GM15510 (cell line): ENCODE measurements at regions not wholly inside any gene's neighbourhood (a gene's known extent, or its start where the extent isn't known, plus 50 kb on each side); places are given as distances from the start of the nearest gene placed in this dataset.

ENCODE experiments used
- POLR2A ChIP-seq: IDR thresholded peaks from 3 replicates; pipeline ENCODE4 v1.6.1; 2011; ENCODE audit warnings: borderline replicate concordance; ENCODE audit not compliant: insufficient read length; ENCODE audit errors: extremely low read depth

DNA sequence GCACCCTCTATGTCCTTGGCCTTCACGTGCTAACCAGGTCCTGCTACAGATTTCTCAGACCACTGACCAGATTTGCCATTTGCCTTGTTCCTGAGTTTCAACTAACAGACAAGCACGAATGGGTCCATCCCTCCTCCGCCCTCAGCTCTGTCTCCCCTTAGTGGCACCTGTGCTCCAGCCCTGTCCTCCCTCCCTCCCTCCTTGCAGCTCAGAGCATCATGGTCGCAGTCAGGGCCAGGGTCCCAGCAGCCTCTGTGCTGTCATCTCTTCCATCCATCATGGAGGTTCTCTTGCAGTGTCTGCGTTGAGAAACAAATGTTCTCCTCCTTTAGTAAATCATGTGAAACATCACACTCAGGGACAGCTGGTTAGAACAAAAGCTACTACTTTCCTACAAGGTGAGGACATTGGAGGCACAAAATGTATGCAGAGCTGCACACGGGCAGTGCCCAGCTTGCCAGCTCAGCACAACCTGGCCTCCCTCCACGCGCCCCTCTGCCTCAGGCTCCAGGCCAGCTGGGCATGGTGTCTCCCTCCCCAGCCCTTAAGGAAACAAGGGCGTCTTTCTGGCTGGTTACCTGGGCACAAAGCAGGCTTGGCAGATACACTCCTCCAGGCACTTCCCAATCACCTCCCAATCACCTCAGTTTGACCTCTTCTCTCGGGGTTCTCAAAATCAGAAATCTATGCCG, 79.5 kb upstream of the ATP6AP2 start:
- TF ChIP-seq POLR2A, result no peak

DNA sequence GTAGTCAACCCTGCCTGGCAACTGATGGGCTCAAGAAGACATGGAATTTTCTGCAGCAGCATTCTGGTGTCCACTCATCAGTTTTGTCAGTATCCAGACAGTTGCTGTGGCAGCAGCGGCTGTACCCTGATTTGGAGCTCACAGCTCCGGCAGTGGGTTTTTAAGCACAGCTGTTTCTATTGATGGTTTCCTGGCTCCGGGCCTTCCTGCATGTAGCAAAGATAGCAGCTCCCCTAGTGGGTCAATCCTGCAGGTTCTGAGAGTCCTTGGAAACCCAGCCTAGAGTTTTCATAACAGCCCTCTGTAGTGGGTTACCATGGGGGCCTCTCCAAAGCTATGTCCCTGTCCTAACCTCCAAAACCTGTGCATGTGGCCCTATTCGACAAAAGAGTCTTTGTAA, 84.0 kb upstream of the ATP6AP2 start:
- TF ChIP-seq POLR2A, result no peak

GRCh38 chrX:40495659-40496058, 85.1 kb upstream of the ATP6AP2 start:
- no peak for TF ChIP-seq POLR2A

DNA sequence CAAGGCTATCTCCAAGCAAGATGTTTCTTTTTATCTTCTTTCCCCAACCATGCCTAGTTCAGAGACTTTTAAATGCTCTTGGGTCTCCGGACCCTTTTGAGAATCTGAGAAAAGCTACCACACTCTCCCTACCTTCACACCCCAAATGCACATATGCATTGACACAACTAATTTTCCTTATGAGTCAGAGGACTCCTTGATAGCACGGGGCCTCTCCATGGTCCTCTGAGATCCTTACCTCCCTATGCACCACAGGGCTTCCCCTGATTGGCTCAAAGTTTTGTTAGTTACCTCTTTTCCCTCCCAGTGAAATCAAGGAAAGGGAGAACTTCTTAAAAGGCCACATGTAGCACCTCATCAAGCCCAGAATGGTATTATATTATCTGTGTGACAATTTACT, 86.8 kb upstream of the ATP6AP2 start:
- TF ChIP-seq POLR2A, result no peak

GRCh38 chrX:40488296-40488695, 92.5 kb upstream of the ATP6AP2 start:
- no peak for TF ChIP-seq POLR2A

DNA sequence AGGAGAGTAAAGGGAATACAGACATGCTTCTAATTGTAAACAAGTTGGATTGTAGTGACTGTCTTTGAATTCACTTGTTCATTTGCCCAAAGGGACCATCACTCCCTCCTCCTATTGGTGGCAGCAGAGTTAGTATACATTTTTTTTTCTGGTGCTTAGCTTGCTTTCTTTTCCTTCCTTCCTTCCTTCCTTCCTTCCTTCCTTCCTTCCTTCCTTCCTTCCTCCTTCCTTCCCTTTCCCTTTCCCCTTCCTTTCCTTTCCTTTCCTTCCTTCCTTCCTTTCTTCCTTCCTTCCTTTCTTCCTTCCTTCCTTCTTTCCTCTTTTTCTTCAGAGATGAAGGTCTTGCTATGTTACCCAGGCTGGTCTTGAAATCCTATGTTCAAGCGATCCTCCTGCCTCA, 94.8 kb upstream of the ATP6AP2 start:
- no peak for TF ChIP-seq POLR2A

GRCh38 chrX:40485102-40485826, 95.5 kb upstream of the ATP6AP2 start:
- no peak for TF ChIP-seq POLR2A

DNA sequence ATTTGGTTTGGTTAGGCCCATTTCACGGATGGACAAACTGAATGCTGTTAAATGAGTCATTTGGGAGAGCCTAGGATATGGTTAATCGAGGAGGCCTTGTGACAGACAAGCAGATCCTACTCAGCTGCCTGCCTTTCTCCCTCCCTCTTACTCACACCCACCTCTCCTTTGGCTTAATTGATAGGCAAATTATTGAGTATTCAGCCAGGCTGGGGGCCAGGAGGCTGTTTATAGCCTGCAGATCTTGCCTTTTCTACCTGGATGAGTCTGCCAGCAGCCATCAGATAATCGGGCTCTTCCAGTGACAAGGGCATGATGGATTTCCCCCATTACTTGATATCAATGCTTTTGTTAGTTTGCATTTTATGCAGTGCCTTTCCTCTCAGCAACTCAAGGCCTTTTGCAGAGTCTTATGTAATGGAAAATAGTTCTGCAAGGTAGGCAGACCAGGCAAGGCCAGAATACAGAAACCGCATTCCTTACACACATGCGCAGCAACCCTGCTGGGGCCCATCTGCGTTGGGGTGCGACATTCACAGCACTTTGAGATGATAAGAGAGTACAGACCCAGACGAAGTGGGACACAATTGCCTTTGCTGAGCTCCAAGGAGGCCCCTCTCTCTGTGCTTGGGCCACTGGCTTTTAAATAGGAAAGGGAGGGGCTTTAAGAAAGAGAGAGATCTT, 96.2 kb upstream of the ATP6AP2 start:
- no peak for TF ChIP-seq POLR2A

DNA sequence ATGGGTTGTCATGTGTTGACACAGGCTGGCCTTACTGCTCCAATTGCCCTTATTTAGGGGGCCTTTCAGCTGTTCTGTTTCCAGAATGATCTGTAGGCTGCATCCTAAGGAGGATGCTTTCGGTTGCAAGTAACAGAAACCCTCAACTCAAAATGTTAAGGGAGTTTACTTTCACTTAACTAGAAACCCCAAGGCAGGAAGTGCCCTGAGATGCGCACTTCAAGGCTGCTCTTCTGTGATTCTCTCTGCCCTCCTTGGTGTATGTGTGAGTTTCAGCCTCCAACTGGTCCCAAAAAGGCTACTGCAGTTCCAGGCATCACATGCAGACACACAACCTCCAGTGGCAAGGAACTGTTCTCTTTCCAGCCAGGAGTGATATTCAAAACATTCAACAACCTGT, 97.3 kb upstream of the ATP6AP2 start:
- TF ChIP-seq POLR2A, result no peak

GRCh38 chrX:40479777-40480318, 100.9 kb upstream of the ATP6AP2 start:
- no peak for TF ChIP-seq POLR2A

GRCh38 chrX:40478474-40479065, 102.2 kb upstream of the ATP6AP2 start:
- TF ChIP-seq POLR2A, result no peak

DNA sequence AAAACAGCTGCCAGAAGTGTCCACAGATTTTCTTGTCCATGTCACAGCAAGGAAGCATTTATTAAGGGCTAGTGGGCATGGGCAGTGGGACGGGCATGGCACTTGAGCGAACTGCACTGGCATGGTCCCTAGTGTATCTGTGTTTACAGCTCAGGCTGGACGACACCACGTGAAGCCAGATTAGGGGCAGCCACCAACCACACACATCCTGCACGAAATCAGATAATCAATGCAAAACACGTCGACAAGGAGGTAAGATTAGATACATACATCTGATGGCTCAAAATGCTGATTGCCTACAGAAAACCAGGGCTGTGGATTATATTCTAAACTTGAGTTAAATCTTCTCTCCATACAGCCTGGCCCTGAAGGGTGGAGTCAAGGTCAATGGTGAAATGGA, 103.8 kb upstream of the ATP6AP2 start:
- TF ChIP-seq POLR2A, result no peak

- no peak for TF ChIP-seq POLR2A
Measured at GRCh38 chrX:40474645-40475044, 106.1 kb upstream of the ATP6AP2 start.

DNA sequence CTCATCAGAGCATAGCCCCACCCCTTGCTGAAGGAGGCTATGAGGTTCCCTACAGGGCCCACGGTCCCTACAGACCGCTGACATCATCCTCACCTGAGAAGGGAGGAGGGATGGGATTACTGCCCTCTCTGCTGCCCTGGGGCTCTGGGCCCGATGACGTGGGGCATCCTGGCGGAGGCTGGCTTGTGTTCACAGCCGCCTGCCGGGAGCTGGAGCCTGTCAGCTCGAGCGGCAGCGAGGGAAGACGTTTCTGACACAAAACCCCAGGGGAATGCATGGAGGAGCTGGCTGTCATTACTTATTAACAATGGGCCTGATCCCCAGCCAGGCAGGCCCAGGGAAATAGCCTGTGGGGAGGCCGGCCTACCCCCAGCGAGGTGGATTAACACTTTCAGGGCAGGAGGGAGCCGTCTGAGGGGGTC, 106.6 kb upstream of the ATP6AP2 start:
- TF ChIP-seq POLR2A, result no peak

DNA sequence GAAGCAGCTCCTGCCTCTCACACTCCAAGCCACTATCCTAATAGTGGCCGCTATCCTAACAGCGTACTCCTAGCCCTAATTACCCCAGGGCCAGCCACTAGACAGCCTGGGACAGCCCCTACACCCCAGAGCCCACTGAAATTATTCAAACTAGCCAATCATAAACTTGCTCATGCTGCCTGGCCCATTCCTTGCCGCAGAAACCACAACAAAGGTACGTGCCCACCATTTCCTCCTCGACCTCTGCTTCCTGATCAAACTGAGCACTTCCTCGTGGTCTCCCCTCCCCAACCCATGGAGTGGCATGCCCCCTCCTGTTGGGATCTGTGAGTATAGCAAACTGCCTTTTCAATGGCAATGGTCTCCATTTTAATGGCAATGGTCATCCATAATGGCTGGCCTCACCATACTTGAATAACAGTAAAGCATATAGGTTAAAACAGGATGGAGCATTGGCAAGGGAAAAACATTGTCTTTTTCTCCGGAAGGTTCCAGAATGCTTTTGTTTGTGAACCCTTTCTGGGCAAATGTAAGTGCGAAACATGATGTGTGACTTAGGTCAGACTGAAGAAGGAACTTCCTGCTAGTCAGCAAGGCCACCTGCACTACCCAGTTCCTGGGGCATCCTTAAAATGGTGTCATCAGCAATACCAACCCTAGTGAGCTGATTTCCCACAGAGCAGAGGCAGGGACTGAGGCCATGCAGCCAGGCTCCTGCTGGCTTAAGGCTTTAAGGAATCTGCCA, 107.1 kb upstream of the ATP6AP2 start:
- TF ChIP-seq POLR2A, result no peak

GRCh38 chrX:40471965-40472648, 108.7 kb upstream of the ATP6AP2 start:
- TF ChIP-seq POLR2A, result no peak
